Stimulated activated naive B cell treated with anti-CD40 and anti-IgM and Interleukin-4, amounts not matched to agents 10 μg/mL and 1 μg/mL and 100 μg/mL, for 72 hours (primary cell): ENCODE measurements at regions not wholly inside any gene's neighbourhood (a gene's known extent, or its start where the extent isn't known, plus 50 kb on each side); places are given as distances from the start of the nearest gene placed in this dataset.

Experiments used
- ATAC-seq, 2 donors: fragments of 150-1000 bp; cut with Tn5 transposase; replicated peaks; 2 replicates each; pipeline ENCODE4 v1.10.0; 2021; ENCODE audit warnings: moderate library complexity in 1 of 2
- DNase-seq: peaks from one replicate; pipeline ENCODE4 v3.0.0; 2021
- H3K27ac Mint-ChIP-seq: one replicate; pipeline ENCODE4 v1.8.0; 2022; ENCODE audit warnings: mild to moderate bottlenecking, mixed read lengths
- H3K27me3 Mint-ChIP-seq, 2 donors: one replicate each; pipeline ENCODE4 v1.8.0; 2022; ENCODE audit warnings: mixed read lengths in 2 of 2
- H3K36me3 Mint-ChIP-seq, 2 donors: one replicate each; pipeline ENCODE4 v1.8.0; 2022; ENCODE audit warnings: mixed read lengths in 2 of 2, mild to moderate bottlenecking in 1 of 2
- H3K4me1 Mint-ChIP-seq, 2 donors: one replicate each; pipeline ENCODE4 v1.8.0; 2022; ENCODE audit warnings: mixed read lengths in 2 of 2, mild to moderate bottlenecking in 1 of 2
- H3K4me3 Mint-ChIP-seq, 2 donors: one replicate each; pipeline ENCODE4 v1.8.0; 2022; ENCODE audit warnings: mild to moderate bottlenecking in 2 of 2, mixed read lengths in 2 of 2, moderate library complexity in 1 of 2
- H3K9me3 Mint-ChIP-seq, 2 donors: one replicate each; pipeline ENCODE4 v1.8.0; 2022; ENCODE audit warnings: mixed read lengths in 2 of 2, mild to moderate bottlenecking in 1 of 2

DNA sequence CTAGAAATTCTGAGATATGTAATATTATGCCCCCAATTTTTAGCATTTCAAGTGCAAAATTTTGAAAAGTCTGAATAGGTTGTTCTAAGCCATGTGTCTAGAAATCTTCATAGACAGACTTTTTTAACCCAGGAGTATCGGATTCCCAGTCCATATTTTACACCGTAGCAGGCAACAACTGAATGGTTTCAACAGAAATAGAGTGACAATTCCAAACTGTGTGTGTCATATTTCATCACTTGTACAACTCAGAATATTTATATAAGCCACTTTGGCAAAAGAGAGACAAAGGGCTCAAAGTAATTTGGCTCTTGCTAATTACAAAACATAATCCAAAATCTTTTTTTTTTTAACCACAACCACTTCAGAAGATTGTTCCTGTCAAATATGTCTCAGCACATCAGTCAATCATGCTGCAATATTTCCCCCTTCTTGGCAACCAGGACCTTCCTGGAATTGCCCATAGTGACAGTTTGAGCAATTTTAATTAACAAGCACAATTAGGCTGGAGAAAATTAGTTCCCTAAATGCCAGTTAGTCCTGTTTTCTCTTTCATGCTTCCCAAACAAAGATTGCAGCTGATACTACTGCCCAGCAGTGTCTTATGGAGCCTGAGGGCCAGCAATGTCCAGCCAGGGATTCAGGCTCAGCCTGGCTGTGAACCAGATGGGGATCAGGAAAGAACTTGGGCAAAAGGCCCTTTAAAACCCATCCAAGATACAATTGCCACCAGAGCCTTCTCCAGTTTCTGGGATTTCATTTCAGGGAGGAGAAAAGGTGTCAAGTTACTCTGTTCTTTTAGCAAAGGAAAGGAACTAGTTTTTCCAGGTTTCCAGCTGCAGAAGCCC lies 533.3 kb upstream of the GHITM start:
- Mint-ChIP-seq H3K4me3 (no peak overlapping the region), H3K27me3 (no peaks in the 10 kb centered on the region), H3K4me1 (no peaks in the 10 kb centered on the region), H3K9me3 (peaks cover 3 to 12% of the 10 kb centered on the region in 2 donors), H3K27ac (no peak overlapping the region), H3K36me3 (no peaks in the 10 kb centered on the region)
- ATAC-seq = no peak
- no peak for DNase-seq

DNA sequence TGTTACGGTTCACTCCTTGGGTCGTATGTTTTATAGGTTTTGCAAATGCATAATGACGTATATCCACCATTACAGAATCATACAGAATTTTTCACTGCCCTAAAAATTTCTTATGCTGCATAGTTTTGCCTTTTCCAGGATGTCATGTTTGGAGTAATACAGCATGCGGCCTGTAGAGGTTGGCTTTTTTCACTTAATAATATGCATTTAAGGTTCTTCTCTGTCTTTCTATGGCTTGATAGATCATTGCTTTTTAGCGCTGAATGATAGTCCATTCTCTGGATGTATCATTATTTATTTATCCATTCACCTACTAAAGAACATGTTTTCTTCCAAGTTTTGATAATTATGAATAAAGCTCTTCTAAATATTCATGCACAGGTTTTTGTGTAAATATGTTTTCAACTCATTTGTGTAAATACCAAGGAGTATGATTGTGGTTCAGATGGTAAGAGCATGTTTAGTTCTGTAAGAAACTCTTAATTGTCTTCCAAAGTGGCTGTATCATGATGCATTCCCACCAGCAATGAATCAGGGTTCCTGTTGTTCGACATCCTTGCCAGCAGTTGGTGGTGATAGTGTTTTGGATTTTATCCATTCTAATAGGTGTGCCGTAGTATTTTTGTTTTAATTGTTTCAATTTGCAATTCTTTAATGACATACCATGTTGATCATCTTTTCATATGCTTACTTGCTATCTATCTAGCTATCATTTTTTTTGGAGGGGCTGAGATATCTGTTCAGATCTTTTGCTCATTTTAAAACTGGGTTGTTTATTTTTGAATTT lies 531.2 kb upstream of the GHITM start:
- Mint-ChIP-seq H3K36me3 (no peaks in the 10 kb centered on the region), H3K9me3 (peaks cover 4 to 10% of the 10 kb centered on the region in 2 donors), H3K4me1 (no peaks in the 10 kb centered on the region), H3K27ac (no peak overlapping the region), H3K27me3 (no peaks in the 10 kb centered on the region), H3K4me3 (no peak overlapping the region)
- ATAC-seq (no peak), DNase-seq (no peak)

DNA sequence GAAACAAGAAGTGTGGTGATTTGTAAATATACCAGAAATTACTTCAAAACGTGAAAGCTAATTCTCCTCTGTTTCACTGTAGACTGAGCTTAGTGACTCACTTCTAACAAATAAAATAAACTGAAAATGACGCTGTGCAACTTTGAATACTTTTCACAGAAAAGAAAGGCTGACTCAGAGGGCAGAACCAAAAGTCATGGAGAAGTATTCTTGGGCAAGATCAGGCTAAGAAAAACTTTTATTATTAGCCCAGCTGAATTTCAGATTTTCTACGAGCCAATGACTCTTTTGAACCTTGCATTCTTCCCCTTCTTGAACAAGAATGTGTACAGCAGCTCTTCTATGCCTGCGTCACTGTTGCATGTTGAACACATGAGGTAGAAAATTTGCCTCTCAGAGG lies 527.3 kb upstream of the GHITM start:
- no peaks in the 10 kb centered on the region for H3K36me3 Mint-ChIP-seq
- no peak overlapping the region for H3K27ac Mint-ChIP-seq
- ATAC-seq (no peak), DNase-seq (no peak)
- peaks cover 4 to 5% of the 10 kb centered on the region in 2 donors for H3K9me3 Mint-ChIP-seq
- H3K4me3 Mint-ChIP-seq = no peak overlapping the region
- no peaks in the 10 kb centered on the region for H3K27me3 Mint-ChIP-seq
- no peaks in the 10 kb centered on the region for H3K4me1 Mint-ChIP-seq

DNA sequence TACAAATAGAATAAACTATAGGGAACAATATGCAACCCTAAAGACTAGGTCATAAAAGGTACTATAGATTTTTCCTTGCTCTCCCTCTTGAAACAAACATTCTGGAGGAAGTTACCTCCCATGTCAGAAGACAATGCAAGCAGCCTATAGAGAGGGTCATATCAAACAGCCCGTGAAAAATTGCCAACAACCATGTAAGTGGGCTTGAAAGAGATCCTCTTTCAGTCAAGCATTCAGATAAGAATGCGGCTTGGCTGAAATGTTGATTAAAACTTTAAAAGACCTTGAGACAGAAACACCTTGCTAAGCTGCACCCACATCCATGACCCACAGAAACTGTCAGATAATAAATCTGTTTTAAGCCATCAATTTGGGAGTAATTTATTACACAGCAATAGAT lies 526.6 kb upstream of the GHITM start:
- DNase-seq = no peak
- no peak overlapping the region for H3K4me3 Mint-ChIP-seq
- H3K9me3 Mint-ChIP-seq = peaks cover 4 to 5% of the 10 kb centered on the region in 2 donors
- no peaks in the 10 kb centered on the region for H3K4me1 Mint-ChIP-seq
- ATAC-seq = no peak
- H3K27me3 Mint-ChIP-seq = no peaks in the 10 kb centered on the region
- H3K36me3 Mint-ChIP-seq = no peaks in the 10 kb centered on the region
- no peak overlapping the region for H3K27ac Mint-ChIP-seq

DNA sequence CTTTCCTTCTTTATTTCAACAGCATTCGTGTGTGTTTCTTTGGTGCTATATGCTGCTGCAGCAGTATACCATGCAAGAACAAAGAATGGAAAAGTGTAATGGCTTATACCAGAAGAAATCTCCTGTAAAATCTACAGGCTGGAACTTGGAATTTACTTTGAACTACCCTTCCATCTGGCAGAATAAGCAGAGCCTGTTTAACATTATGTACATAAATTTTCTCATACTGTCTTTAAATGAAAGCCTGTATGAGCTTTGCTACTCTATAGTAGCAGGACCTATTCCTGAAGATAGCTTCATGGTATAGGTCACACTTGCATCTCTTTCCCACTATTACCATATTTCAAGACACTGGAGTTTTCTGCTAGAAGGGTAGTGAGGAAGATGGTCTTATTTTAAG lies 522.1 kb upstream of the GHITM start:
- Mint-ChIP-seq H3K4me3 (no peak overlapping the region), H3K27ac (no peak overlapping the region), H3K36me3 (no peaks in the 10 kb centered on the region), H3K4me1 (no peaks in the 10 kb centered on the region), H3K27me3 (no peaks in the 10 kb centered on the region), H3K9me3 (peaks cover 0 to 1% of the 10 kb centered on the region in 2 donors)
- ATAC-seq = no peak
- no peak for DNase-seq

DNA sequence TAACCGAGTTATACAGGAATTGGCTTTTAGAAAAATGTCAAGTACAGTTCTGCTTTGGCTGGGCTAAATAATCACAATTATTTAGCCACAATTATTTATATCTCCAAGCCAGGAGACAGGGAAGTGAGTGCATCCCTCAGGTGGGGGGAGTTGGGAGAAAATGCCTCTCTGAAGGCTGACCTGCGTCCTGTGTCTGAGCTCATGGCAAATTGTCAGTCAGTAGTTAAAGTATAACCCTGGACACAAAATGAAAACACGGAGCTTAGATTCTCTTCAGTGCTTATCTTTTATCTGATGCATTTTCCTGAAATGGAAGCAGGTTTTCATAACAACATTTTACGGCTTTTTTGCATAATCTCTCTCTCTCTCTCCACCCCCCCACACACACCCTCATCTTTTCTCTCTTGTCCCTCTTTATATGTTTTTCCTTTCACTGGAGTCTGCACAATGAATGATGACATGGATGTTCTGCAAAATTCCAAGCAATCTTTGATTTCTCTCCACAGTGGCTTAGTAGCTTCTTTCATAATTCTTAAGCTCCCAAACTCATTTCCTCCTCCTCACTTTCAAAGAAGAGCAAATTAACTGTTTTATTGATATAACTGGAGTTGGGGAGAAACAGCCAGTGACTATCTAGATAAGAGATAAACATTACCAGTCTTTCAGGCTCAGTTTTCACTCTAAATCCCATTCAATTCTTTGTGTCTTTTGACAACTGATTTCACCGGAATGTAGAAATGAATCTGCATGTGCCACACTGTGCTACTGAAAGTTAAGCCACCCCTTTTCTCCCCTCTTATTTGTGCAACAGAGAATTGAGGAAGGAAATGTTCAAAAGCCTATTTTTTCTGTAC lies 521.4 kb upstream of the GHITM start:
- Mint-ChIP-seq H3K27ac (no peak overlapping the region), H3K27me3 (no peaks in the 10 kb centered on the region), H3K4me3 (no peak overlapping the region)

DNA sequence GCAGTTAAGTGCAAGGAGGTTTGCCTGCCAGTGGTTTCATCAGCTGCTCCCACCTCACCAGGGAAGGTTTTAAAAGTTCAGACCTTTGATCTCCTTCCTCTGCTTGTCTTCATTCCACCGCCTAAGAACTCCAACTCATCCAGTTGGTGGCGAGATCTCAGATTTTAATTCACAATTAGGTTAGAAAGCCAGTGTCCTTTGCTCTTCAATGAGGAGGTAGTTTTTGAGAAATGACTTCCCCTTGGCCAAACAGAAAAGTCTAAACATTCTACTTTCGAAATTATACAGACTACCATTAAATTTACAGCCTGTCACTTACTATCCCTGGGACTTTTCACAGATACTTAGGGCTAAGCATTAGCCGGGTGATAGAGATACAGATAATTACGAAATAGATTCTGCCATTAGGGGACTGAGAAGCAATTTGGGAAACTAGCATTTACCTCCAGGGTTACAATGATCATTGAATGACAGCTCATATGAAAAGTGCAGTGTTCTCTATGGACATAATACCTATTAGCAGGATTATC lies 513.4 kb upstream of the GHITM start:
- H3K27ac Mint-ChIP-seq = no peak overlapping the region

More for the DNA sequence above, 521.4 kb upstream of the GHITM start:
- ATAC-seq (no peak), DNase-seq (no peak)
- peaks cover 0 to 1% of the 10 kb centered on the region in 2 donors for H3K9me3 Mint-ChIP-seq
- no peaks in the 10 kb centered on the region for H3K36me3 Mint-ChIP-seq
- no peaks in the 10 kb centered on the region for H3K4me1 Mint-ChIP-seq

DNA sequence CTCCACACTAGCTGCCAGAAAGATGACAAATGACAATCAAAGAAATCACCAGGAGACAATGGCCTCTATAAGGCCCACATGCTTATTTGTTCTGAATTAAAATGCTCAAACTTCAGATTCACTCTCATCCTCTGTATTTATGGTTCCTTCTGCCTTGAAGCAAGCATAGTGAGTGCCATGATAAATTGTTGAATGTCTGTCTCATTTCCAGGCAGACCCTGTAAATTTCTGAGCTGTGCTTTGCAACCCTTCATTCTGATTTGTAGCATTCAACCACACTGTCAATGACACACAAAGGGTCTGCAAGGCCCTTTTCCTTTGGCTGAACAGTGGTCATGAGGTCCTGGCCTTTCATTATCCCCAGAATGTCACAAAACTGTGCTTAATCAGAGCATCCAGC lies 506.6 kb upstream of the GHITM start:
- Mint-ChIP-seq H3K36me3 (no peaks in the 10 kb centered on the region), H3K4me3 (no peak overlapping the region), H3K27ac (no peak overlapping the region), H3K27me3 (no peaks in the 10 kb centered on the region), H3K9me3 (peaks cover 2 to 8% of the 10 kb centered on the region in 2 donors), H3K4me1 (no peaks in the 10 kb centered on the region)
- DNase-seq (no peak), ATAC-seq (no peak)

More for the DNA sequence above, 513.4 kb upstream of the GHITM start:
- DNase-seq (no peak), ATAC-seq (no peak)
- Mint-ChIP-seq H3K36me3 (no peaks in the 10 kb centered on the region), H3K9me3 (peaks cover 2 to 4% of the 10 kb centered on the region in 2 donors), H3K4me3 (no peak overlapping the region), H3K4me1 (no peaks in the 10 kb centered on the region), H3K27me3 (no peaks in the 10 kb centered on the region)

DNA sequence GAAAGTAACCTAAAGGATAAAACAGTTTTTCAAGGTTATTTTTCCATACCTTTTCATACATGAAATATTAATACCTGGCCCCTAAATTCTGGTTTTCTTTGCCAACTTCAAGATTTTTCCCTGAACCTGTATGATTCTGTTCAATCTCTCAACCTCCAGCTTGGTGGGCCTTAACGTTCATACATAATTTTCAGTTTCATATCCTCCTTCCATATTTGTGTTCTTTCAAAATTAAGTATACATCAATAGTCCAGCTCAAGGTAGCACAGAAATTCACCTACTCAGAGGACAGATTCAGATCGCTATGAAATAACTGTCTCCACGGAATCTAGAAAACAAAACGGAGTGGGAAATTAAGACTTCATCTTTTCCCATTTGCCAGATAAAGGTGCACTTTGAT lies 505.8 kb upstream of the GHITM start:
- Mint-ChIP-seq H3K4me1 (no peaks in the 10 kb centered on the region), H3K36me3 (no peaks in the 10 kb centered on the region), H3K27ac (no peak overlapping the region), H3K9me3 (peaks cover 2 to 8% of the 10 kb centered on the region in 2 donors), H3K27me3 (no peaks in the 10 kb centered on the region), H3K4me3 (no peak overlapping the region)
- ATAC-seq (no peak), DNase-seq (no peak)

DNA sequence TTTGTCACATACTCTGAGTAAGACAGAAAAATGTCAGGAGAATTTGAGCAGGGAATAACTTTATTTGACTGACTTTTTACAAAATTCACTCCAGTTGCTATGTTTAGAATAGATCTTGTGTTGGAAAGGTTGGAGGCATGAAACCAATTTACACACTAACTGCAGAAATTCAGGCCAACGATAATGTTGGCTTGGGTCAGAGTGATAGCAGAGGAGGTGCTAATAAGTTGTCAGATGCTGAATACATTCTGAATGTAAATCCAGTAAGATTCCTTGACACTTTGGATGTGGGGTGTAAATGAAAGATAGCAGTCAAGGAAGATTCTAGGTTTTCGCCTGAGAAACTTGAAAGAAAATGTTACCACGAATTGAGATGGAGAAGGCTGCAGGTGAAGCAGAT lies 502.5 kb upstream of the GHITM start:
- H3K9me3 Mint-ChIP-seq = peaks cover 0 to 4% of the 10 kb centered on the region in 2 donors
- ATAC-seq = no peak
- H3K4me3 Mint-ChIP-seq = no peak overlapping the region
- no peaks in the 10 kb centered on the region for H3K27me3 Mint-ChIP-seq
- H3K36me3 Mint-ChIP-seq = no peaks in the 10 kb centered on the region
- no peak for DNase-seq
- H3K27ac Mint-ChIP-seq = no peak overlapping the region
- H3K4me1 Mint-ChIP-seq = no peaks in the 10 kb centered on the region

DNA sequence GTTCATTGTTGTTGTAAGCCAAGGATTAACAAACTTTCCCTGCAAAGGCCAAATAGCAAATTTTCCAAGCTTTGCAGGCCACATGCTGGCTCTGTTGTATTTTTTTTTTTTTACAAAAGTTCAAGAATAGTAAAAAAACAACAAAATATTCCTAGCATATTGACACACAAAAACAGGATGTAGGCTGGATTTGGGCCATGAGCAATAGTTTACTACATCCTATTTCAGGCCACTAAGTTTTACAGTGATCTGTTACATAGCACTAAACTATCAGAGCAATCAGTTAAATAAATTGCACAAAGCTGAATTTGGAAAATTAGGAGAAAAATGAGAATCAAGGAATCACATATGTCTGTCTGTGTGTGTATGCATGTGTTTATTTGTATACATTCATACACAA lies 491.8 kb upstream of the GHITM start:
- Mint-ChIP-seq H3K36me3 (no peaks in the 10 kb centered on the region), H3K4me1 (no peaks in the 10 kb centered on the region), H3K27ac (no peak overlapping the region), H3K4me3 (no peak overlapping the region), H3K27me3 (no peaks in the 10 kb centered on the region), H3K9me3 (no peaks in the 10 kb centered on the region)
- no peak for ATAC-seq
- DNase-seq = no peak

DNA sequence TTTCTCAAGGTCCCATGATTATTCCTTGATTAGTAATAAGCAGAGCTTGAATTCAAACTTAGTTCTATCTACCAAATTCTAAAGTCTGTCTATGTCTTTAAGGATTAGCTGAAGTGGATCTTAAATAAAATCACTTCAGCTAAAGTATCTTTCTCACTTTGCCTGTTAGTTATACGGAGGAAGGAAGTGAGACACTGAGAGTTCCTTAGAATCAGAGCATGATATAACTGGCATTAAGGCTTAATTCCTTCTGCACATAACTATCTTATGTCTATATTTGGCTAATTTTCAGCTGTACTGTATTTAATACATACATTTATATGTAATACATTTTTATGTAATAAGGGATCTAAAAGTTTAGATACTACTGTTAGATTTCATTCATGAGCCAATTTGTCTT lies 491.1 kb upstream of the GHITM start:
- ATAC-seq (no peak), DNase-seq (no peak)
- Mint-ChIP-seq H3K4me1 (no peaks in the 10 kb centered on the region), H3K9me3 (no peaks in the 10 kb centered on the region), H3K27me3 (no peaks in the 10 kb centered on the region), H3K27ac (no peak overlapping the region), H3K36me3 (no peaks in the 10 kb centered on the region), H3K4me3 (no peak overlapping the region)

DNA sequence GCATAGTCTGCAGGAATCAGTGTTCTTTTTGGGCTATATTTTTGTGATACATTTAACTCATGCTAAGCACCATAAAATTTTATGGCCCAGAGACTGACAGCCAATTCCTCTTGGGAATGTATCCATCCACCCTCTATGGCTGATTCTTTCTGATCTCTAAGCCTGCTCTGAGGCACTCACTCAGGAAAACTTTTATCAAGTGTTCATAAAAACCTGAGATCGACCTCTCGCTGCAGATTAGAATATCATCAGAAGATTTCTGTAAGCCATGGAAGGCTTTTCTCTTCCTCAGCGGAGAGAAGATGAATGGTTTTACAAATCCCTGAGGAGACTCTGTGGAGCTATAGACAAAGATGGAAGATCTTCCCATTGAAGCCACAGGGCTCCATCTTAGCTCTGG lies 489.8 kb upstream of the GHITM start:
- Mint-ChIP-seq H3K4me3 (no peak overlapping the region), H3K9me3 (no peaks in the 10 kb centered on the region), H3K27ac (no peak overlapping the region), H3K27me3 (no peaks in the 10 kb centered on the region), H3K36me3 (no peaks in the 10 kb centered on the region), H3K4me1 (no peaks in the 10 kb centered on the region)
- ATAC-seq (no peak), DNase-seq (no peak)

DNA sequence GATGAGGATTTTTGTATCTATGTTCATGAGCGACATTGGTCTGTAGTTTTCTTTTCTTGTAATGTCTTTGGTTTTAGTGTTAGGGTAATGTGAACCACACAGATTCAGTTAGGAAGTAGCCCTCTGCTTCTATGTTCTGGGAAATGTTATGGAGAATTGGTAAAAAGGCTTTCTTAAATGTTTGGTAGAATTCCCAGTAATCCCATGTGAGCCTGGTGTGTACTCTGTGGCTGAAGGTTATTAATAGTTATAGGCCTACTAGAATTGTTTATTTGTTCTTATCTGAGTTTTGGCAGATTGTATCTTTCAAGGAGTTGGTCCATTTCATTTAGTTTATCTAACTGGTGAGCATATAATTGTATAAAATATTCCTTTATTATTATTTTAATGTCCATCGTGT lies 484.6 kb upstream of the GHITM start:
- DNase-seq (no peak), ATAC-seq (no peak)
- no peak overlapping the region for H3K27ac Mint-ChIP-seq
- no peaks in the 10 kb centered on the region for H3K27me3 Mint-ChIP-seq
- no peaks in the 10 kb centered on the region for H3K36me3 Mint-ChIP-seq
- H3K4me1 Mint-ChIP-seq = no peaks in the 10 kb centered on the region
- peaks cover 0 to 4% of the 10 kb centered on the region in 2 donors for H3K9me3 Mint-ChIP-seq
- H3K4me3 Mint-ChIP-seq = no peak overlapping the region
